HEK293 (cell line): ENCODE measurements at regions not wholly inside any gene's neighbourhood (a gene's known extent, or its start where the extent isn't known, plus 50 kb on each side); places are given as distances from the start of the nearest gene placed in this dataset.

Experiments used
- CTCF ChIA-PET: fragments of 350-600 bp; formaldehyde crosslinking; extraction: SDS; loops from one replicate; lab custom pipeline; 2021; ENCODE audit warnings: antibody characterized with exemption; lab: Yijun Ruan, JAX
- POLR2A ChIA-PET: fragments of 300-600 bp; formaldehyde crosslinking; extraction: SDS; loops from one replicate; lab custom pipeline; 2020; ENCODE audit warnings: antibody characterized with exemption, inconsistent platforms; lab: Yijun Ruan, JAX
- H3K27ac ChIP-seq: fragments of 200-500 bp; sonication (Bioruptor generic); 2 replicates; pipeline ENCODE4 v1.5.1; 2014; ENCODE audit warnings: low read depth, low read length, control low read depth, inconsistent platforms; ENCODE audit errors: extremely low read depth
- H3K36me3 ChIP-seq, 2 experiments: fragments of 200-500 bp in 1 of 2; sonication (Bioruptor generic) in 1 of 2; 1 replicate in 1 of 2; 2 replicates in 1 of 2; pipeline ENCODE4 v1.5.1; 2014 to 2017; ENCODE audit warnings: inconsistent platforms in 2 of 2, low read length in 2 of 2; ENCODE audit not compliant: control insufficient read depth in 2 of 2, insufficient read depth in 1 of 2
- H3K4me1 ChIP-seq: fragments of 200-500 bp; sonication (Bioruptor generic); 2 replicates; pipeline ENCODE4 v1.5.1; 2014; ENCODE audit warnings: mild to moderate bottlenecking, low read length, inconsistent platforms; ENCODE audit not compliant: control insufficient read depth, insufficient read depth
- H3K4me3 ChIP-seq: 2 replicates; pipeline ENCODE4 v1.5.1; 2011; ENCODE audit warnings: low read depth, mild to moderate bottlenecking, control low read depth, low read length, moderate library complexity
- H3K9me3 ChIP-seq: fragments of 200-500 bp; sonication (Bioruptor generic); 2 replicates; pipeline ENCODE4 v1.5.1; 2014; ENCODE audit warnings: low read depth, low read length, inconsistent platforms; ENCODE audit not compliant: control insufficient read depth, insufficient read depth
- BCL11A ChIP-seq: fragments of 450-650 bp; formaldehyde crosslinking; IDR thresholded peaks from 2 replicates; pipeline ENCODE4 v1.5.1; 2016; ENCODE audit warnings: low read depth, missing biosample characterization, missing genetic modification characterization
- BCL11B ChIP-seq: fragments of 450-650 bp; formaldehyde crosslinking; IDR thresholded peaks from 2 replicates; pipeline ENCODE4 v1.5.1; 2016; ENCODE audit warnings: low read depth, missing biosample characterization, missing genetic modification characterization
- GFI1B ChIP-seq: fragments of 450-650 bp; formaldehyde crosslinking; IDR thresholded peaks from 2 replicates; pipeline ENCODE4 v1.5.1; 2016; ENCODE audit warnings: missing biosample characterization, missing genetic modification characterization
- HOXA7 ChIP-seq: sonication (generic); formaldehyde crosslinking; IDR thresholded peaks from 2 replicates; pipeline ENCODE4 v1.8.1; 2022; ENCODE audit warnings: missing genetic modification reagents, borderline replicate concordance
- HOXC10 ChIP-seq: sonication (generic); formaldehyde crosslinking; IDR thresholded peaks from 2 replicates; pipeline ENCODE4 v1.8.1; 2023; ENCODE audit warnings: mild to moderate bottlenecking, missing genetic modification reagents
- KLF8 ChIP-seq: fragments of 450-650 bp; formaldehyde crosslinking; IDR thresholded peaks from 2 replicates; pipeline ENCODE4 v1.5.1; 2016; ENCODE audit warnings: missing biosample characterization, missing genetic modification characterization
- SCRT1 ChIP-seq: fragments of 450-650 bp; formaldehyde crosslinking; IDR thresholded peaks from 2 replicates; pipeline ENCODE4 v1.5.1; 2016; ENCODE audit warnings: missing biosample characterization, missing genetic modification characterization, borderline replicate concordance
- SETDB1 ChIP-seq: IDR thresholded peaks from one replicate; pipeline ENCODE4 v1.6.1; 2017; ENCODE audit warnings: mild to moderate bottlenecking, low read length, moderate library complexity, mixed read lengths; ENCODE audit not compliant: insufficient read length
- ZBTB1 ChIP-seq: fragments of 450-650 bp; formaldehyde crosslinking; IDR thresholded peaks from 2 replicates; pipeline ENCODE4 v1.5.1; 2016; ENCODE audit warnings: missing biosample characterization, missing genetic modification characterization
- ZBTB20 ChIP-seq: fragments of 450-650 bp; formaldehyde crosslinking; IDR thresholded peaks from 2 replicates; pipeline ENCODE4 v1.5.1; 2016; ENCODE audit warnings: missing biosample characterization, missing genetic modification characterization
- ZFHX2 ChIP-seq: fragments of 450-650 bp; formaldehyde crosslinking; conservative IDR thresholded peaks from 2 replicates; pipeline ENCODE4 v1.5.1; 2016; ENCODE audit warnings: missing biosample characterization, missing genetic modification characterization
- ZNF138 ChIP-seq: fragments of 450-650 bp; formaldehyde crosslinking; IDR thresholded peaks from 2 replicates; pipeline ENCODE4 v1.5.1; 2016; ENCODE audit warnings: missing biosample characterization, missing genetic modification characterization, borderline replicate concordance
- ZNF146 ChIP-seq: fragments of 450-650 bp; formaldehyde crosslinking; IDR thresholded peaks from 2 replicates; pipeline ENCODE4 v1.5.1; 2016; ENCODE audit warnings: missing biosample characterization, missing genetic modification characterization
- ZNF266 ChIP-seq: fragments of 450-650 bp; formaldehyde crosslinking; IDR thresholded peaks from 2 replicates; pipeline ENCODE4 v1.5.1; 2016; ENCODE audit warnings: missing biosample characterization, missing genetic modification characterization, low read depth
- ZNF292 ChIP-seq: fragments of 450-650 bp; formaldehyde crosslinking; IDR thresholded peaks from 2 replicates; pipeline ENCODE4 v1.5.1; 2016; ENCODE audit warnings: low read depth, missing biosample characterization, missing genetic modification characterization, borderline replicate concordance
- ZNF354C ChIP-seq: fragments of 450-650 bp; formaldehyde crosslinking; IDR thresholded peaks from 2 replicates; pipeline ENCODE4 v1.5.1; 2016; ENCODE audit warnings: missing biosample characterization, missing genetic modification characterization, low read depth, borderline replicate concordance
- ZNF416 ChIP-seq: fragments of 450-650 bp; formaldehyde crosslinking; IDR thresholded peaks from 2 replicates; pipeline ENCODE4 v1.5.1; 2016; ENCODE audit warnings: missing biosample characterization, missing genetic modification characterization
- ZNF510 ChIP-seq: fragments of 450-650 bp; formaldehyde crosslinking; IDR thresholded peaks from 2 replicates; pipeline ENCODE4 v1.5.1; 2018; ENCODE audit warnings: mild to moderate bottlenecking, missing genetic modification characterization, missing biosample characterization; ENCODE audit not compliant: insufficient replicate concordance
- ZNF549 ChIP-seq: fragments of 450-650 bp; IDR thresholded peaks from 2 replicates; pipeline ENCODE4 v1.5.1; 2018; ENCODE audit warnings: missing biosample characterization, missing genetic modification characterization, mild to moderate bottlenecking, inconsistent platforms, moderate library complexity
- ZNF701 ChIP-seq: fragments of 450-650 bp; formaldehyde crosslinking; IDR thresholded peaks from 2 replicates; pipeline ENCODE4 v1.5.1; 2016; ENCODE audit warnings: missing biosample characterization, missing genetic modification characterization
- ZNF707 ChIP-seq: fragments of 450-650 bp; formaldehyde crosslinking; IDR thresholded peaks from 2 replicates; pipeline ENCODE4 v1.5.1; 2016; ENCODE audit warnings: missing biosample characterization, missing genetic modification characterization
- ZSCAN23 ChIP-seq: fragments of 450-650 bp; formaldehyde crosslinking; IDR thresholded peaks from 2 replicates; pipeline ENCODE4 v1.5.1; 2016; ENCODE audit warnings: missing biosample characterization, missing genetic modification characterization
- TF ChIP-seq, protein P1 (sequence below): fragments of 450-650 bp; formaldehyde crosslinking; IDR thresholded peaks from 2 replicates; pipeline ENCODE4 v1.5.1; 2017; ENCODE audit warnings: missing biosample characterization, missing genetic modification characterization
- TF ChIP-seq, protein P2 (sequence below): fragments of 450-650 bp; formaldehyde crosslinking; IDR thresholded peaks from 2 replicates; pipeline ENCODE4 v1.5.1; 2016; ENCODE audit warnings: missing biosample characterization, missing genetic modification characterization
- TF ChIP-seq, protein P3 (sequence below): fragments of 450-650 bp; formaldehyde crosslinking; IDR thresholded peaks from 2 replicates; pipeline ENCODE4 v1.5.1; 2016; ENCODE audit warnings: missing biosample characterization, missing genetic modification characterization
- TF ChIP-seq, protein P4 (sequence below): fragments of 450-650 bp; formaldehyde crosslinking; IDR thresholded peaks from 2 replicates; pipeline ENCODE4 v1.5.1; 2016; ENCODE audit warnings: missing biosample characterization, missing genetic modification characterization

DNA sequence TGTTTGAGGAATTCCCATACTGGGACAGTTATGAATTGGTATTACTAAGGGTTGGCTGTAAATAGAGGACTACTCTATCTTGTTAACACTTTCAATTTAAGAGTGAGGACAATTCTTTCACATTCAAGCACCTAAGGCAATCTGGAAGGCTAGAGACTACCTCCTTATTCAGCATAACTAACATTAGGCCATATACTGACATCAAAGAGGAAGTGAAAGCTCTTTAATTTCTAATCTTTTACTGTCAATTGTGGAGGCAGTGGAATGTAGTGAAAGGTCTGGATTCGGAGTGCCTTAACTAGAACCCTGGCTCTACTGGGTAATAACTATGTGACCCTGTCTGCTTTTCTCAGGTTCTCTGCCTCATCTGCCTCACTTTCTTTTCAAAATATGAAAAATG lies 134.0 kb downstream of the UFM1 start:
- Histone ChIP-seq H3K27ac (no peak overlapping the region), H3K9me3 (no peaks in the 10 kb centered on the region), H3K36me3 (no peaks in the 10 kb centered on the region), H3K4me3 (no peak overlapping the region), H3K4me1 (no peaks in the 10 kb centered on the region)
- POLR2A ChIA-PET, result no interaction called here
- CTCF ChIA-PET, result no interaction called here
- TF ChIP-seq ZNF138 (tag by site-specific recombination), result no peak
- TF ChIP-seq, protein P1, sequence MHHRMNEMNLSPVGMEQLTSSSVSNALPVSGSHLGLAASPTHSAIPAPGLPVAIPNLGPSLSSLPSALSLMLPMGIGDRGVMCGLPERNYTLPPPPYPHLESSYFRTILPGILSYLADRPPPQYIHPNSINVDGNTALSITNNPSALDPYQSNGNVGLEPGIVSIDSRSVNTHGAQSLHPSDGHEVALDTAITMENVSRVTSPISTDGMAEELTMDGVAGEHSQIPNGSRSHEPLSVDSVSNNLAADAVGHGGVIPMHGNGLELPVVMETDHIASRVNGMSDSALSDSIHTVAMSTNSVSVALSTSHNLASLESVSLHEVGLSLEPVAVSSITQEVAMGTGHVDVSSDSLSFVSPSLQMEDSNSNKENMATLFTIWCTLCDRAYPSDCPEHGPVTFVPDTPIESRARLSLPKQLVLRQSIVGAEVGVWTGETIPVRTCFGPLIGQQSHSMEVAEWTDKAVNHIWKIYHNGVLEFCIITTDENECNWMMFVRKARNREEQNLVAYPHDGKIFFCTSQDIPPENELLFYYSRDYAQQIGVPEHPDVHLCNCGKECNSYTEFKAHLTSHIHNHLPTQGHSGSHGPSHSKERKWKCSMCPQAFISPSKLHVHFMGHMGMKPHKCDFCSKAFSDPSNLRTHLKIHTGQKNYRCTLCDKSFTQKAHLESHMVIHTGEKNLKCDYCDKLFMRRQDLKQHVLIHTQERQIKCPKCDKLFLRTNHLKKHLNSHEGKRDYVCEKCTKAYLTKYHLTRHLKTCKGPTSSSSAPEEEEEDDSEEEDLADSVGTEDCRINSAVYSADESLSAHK, result no peak
- no peak for TF ChIP-seq ZNF549
- TF ChIP-seq ZNF707 (tag by site-specific recombination), result no peak
- TF ChIP-seq ZNF701 (tag by site-specific recombination), result no peak
- TF ChIP-seq ZNF416 (tag by site-specific recombination), result no peak
- TF ChIP-seq ZNF266 (tag by site-specific recombination), result no peak
- TF ChIP-seq, protein P2, sequence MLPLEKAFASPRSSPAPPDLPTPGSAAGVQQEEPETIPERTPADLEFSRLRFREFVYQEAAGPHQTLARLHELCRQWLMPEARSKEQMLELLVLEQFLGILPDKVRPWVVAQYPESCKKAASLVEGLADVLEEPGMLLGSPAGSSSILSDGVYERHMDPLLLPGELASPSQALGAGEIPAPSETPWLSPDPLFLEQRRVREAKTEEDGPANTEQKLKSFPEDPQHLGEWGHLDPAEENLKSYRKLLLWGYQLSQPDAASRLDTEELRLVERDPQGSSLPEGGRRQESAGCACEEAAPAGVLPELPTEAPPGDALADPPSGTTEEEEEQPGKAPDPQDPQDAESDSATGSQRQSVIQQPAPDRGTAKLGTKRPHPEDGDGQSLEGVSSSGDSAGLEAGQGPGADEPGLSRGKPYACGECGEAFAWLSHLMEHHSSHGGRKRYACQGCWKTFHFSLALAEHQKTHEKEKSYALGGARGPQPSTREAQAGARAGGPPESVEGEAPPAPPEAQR (tag by site-specific recombination), result no peak
- TF ChIP-seq ZNF354C (tag by site-specific recombination), result no peak

DNA sequence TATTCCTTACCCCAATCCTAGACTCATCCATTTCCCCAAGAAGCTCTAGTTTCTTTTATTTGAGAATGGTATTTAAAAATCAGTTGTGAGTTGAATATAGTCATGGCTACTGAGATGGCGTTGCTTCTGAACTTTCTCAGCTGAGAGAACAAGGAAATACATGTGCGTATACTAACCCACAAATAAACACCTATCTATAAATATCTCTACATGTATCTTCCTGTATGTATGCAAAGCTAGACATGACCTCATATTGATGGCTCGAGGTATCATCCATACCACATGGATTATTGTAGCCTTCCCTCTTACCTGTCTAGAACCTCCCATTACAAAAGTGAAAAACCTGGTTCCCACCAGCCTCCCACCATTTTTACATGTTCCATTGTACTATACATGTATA lies 141.0 kb downstream of the UFM1 start:
- Histone ChIP-seq H3K4me1 (no peaks in the 10 kb centered on the region), H3K9me3 (no peaks in the 10 kb centered on the region), H3K36me3 (no peaks in the 10 kb centered on the region), H3K27ac (no peak overlapping the region), H3K4me3 (no peak overlapping the region)
- TF ChIP-seq ZBTB1 (tag by site-specific recombination) (no peak), ZBTB20 (tag by site-specific recombination) (no peak), KLF8 (tag by site-specific recombination) (no peak), BCL11A (tag by site-specific recombination) (no peak), GFI1B (tag by site-specific recombination) (no peak), BCL11B (tag by site-specific recombination) (no peak), ZSCAN23 (tag by site-specific recombination) (no peak), ZNF146 (tag by site-specific recombination) (no peak), ZNF292 (tag by site-specific recombination) (no peak), SCRT1 (tag by site-specific recombination) (no peak), SETDB1 (no peak), ZNF510 (no peak), HOXC10 (CRISPR knock-in tag) (no peak), HOXA7 (CRISPR knock-in tag) (no peak), ZFHX2 (tag by site-specific recombination) (no peak)
- TF ChIP-seq, protein P3, sequence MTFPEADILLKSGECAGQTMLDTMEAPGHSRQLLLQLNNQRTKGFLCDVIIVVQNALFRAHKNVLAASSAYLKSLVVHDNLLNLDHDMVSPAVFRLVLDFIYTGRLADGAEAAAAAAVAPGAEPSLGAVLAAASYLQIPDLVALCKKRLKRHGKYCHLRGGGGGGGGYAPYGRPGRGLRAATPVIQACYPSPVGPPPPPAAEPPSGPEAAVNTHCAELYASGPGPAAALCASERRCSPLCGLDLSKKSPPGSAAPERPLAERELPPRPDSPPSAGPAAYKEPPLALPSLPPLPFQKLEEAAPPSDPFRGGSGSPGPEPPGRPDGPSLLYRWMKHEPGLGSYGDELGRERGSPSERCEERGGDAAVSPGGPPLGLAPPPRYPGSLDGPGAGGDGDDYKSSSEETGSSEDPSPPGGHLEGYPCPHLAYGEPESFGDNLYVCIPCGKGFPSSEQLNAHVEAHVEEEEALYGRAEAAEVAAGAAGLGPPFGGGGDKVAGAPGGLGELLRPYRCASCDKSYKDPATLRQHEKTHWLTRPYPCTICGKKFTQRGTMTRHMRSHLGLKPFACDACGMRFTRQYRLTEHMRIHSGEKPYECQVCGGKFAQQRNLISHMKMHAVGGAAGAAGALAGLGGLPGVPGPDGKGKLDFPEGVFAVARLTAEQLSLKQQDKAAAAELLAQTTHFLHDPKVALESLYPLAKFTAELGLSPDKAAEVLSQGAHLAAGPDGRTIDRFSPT (tag by site-specific recombination), result no peak
- TF ChIP-seq, protein P4, sequence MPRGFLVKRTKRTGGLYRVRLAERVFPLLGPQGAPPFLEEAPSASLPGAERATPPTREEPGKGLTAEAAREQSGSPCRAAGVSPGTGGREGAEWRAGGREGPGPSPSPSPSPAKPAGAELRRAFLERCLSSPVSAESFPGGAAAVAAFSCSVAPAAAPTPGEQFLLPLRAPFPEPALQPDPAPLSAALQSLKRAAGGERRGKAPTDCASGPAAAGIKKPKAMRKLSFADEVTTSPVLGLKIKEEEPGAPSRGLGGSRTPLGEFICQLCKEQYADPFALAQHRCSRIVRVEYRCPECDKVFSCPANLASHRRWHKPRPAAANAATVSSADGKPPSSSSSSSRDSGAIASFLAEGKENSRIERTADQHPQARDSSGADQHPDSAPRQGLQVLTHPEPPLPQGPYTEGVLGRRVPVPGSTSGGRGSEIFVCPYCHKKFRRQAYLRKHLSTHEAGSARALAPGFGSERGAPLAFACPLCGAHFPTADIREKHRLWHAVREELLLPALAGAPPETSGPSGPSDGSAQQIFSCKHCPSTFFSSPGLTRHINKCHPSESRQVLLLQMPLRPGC (tag by site-specific recombination), result no peak
- ChIA-PET CTCF (no interaction called here), POLR2A (no interaction called here)
